GM18870 (cell line): ENCODE measurements at regions not wholly inside any gene's neighbourhood (a gene's known extent, or its start where the extent isn't known, plus 50 kb on each side); places are given as distances from the start of the nearest gene placed in this dataset.

Source experiments
- ATAC-seq: cut with Tn5 transposase; IDR thresholded peaks from one replicate; pipeline ENCODE4 v1.9.1; 2021; ENCODE audit warnings: moderate library complexity; ENCODE audit not compliant: unreplicated experiment

- no peak for ATAC-seq
Measured at GRCh38 chr7:94266238-94266644, 128.5 kb upstream of the COL1A2 start.

GRCh38 chr7:94270772-94271171, 123.9 kb upstream of the COL1A2 start:
- ATAC-seq = no peak

GRCh38 chr7:94272821-94273583, 121.7 kb upstream of the COL1A2 start:
- no peak for ATAC-seq

- no peak for ATAC-seq
Measured at GRCh38 chr7:94274828-94275227, 119.9 kb upstream of the COL1A2 start.

- ATAC-seq = no peak
Measured at GRCh38 chr7:94276027-94276426, 118.7 kb upstream of the COL1A2 start.

GRCh38 chr7:94276795-94277194, 117.9 kb upstream of the COL1A2 start:
- ATAC-seq = no peak

- ATAC-seq = no peak
Measured at GRCh38 chr7:94277236-94277635, 117.5 kb upstream of the COL1A2 start.

GRCh38 chr7:94280851-94281250, 113.8 kb upstream of the COL1A2 start:
- no peak for ATAC-seq

- ATAC-seq = no peak
Measured at GRCh38 chr7:94284104-94284503, 110.6 kb upstream of the COL1A2 start.

GRCh38 chr7:94286111-94286510, 108.6 kb upstream of the COL1A2 start:
- ATAC-seq = no peak

GRCh38 chr7:94288096-94288495, 106.6 kb upstream of the COL1A2 start:
- no peak for ATAC-seq

- ATAC-seq = no peak
Measured at GRCh38 chr7:94289071-94289470, 105.6 kb upstream of the COL1A2 start.

- ATAC-seq = no peak
Measured at GRCh38 chr7:94294471-94295131, 100.1 kb upstream of the COL1A2 start.

- ATAC-seq = no peak
Measured at GRCh38 chr7:94295850-94296249, 98.8 kb upstream of the COL1A2 start.

- no peak for ATAC-seq
Measured at GRCh38 chr7:94296881-94297280, 97.8 kb upstream of the COL1A2 start.

GRCh38 chr7:94297397-94297838, 97.3 kb upstream of the COL1A2 start:
- ATAC-seq = no peak

GRCh38 chr7:94298943-94299342, 95.8 kb upstream of the COL1A2 start:
- no peak for ATAC-seq

GRCh38 chr7:94300176-94300835, 94.4 kb upstream of the COL1A2 start:
- no peak for ATAC-seq

GRCh38 chr7:94301024-94301586, 93.6 kb upstream of the COL1A2 start:
- ATAC-seq = no peak

- no peak for ATAC-seq
Measured at GRCh38 chr7:94303118-94303517, 91.6 kb upstream of the COL1A2 start.

GRCh38 chr7:94303695-94304094, 91.0 kb upstream of the COL1A2 start:
- no peak for ATAC-seq

- no peak for ATAC-seq
Measured at GRCh38 chr7:94304878-94305277, 89.8 kb upstream of the COL1A2 start.
